ENCODE measurements at regions not wholly inside any gene's neighbourhood (a gene's known extent, or its start where the extent isn't known, plus 50 kb on each side); places are given as distances from the start of the nearest gene placed in this dataset.

- TF ChIP-seq, protein P1, sequence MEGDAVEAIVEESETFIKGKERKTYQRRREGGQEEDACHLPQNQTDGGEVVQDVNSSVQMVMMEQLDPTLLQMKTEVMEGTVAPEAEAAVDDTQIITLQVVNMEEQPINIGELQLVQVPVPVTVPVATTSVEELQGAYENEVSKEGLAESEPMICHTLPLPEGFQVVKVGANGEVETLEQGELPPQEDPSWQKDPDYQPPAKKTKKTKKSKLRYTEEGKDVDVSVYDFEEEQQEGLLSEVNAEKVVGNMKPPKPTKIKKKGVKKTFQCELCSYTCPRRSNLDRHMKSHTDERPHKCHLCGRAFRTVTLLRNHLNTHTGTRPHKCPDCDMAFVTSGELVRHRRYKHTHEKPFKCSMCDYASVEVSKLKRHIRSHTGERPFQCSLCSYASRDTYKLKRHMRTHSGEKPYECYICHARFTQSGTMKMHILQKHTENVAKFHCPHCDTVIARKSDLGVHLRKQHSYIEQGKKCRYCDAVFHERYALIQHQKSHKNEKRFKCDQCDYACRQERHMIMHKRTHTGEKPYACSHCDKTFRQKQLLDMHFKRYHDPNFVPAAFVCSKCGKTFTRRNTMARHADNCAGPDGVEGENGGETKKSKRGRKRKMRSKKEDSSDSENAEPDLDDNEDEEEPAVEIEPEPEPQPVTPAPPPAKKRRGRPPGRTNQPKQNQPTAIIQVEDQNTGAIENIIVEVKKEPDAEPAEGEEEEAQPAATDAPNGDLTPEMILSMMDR (IDR thresholded peaks at IDR 0.05 in 8 of 11, conservative IDR thresholded peaks at IDR 0.05 in 3 of 11), result no peak
- TF ChIP-seq POLR2A (IDR thresholded peaks at IDR 0.05) (no peak), POLR2AphosphoS5 (IDR thresholded peaks at IDR 0.05) (no peak)
Measured at GRCh38 chr1:116820369-116820768, 66.1 kb downstream of the CD2 start.
